K562 (cell line): ENCODE measurements at regions not wholly inside any gene's neighbourhood (a gene's known extent, or its start where the extent isn't known, plus 50 kb on each side); places are given as distances from the start of the nearest gene placed in this dataset.

Source experiments
- ATAC-seq: fragments of 200-7000 bp; cut with Tn5 transposase; 3 replicates; pipeline ENCODE4 v1.9.1; 2020; ENCODE audit warnings: moderate library complexity
- BruUV-seq: library from RNA; stranded (reverse); fragments of 400-500 nt; replicated peaks from 2 replicates; lab custom pipeline; 2021; lab: Mats Ljungman, UMichigan
- CTCF ChIA-PET: fragments of 300-600 bp; formaldehyde crosslinking; extraction: SDS; loops from one replicate; lab custom pipeline; 2021; ENCODE audit warnings: low intra/inter-chr PET ratio; lab: Yijun Ruan, JAX
- POLR2A ChIA-PET: fragments of 300-600, 350-650 bp; sonication (Branson Sonifier 250); formaldehyde crosslinking; extraction: SDS; loops from one replicate; lab custom pipeline; 2021; ENCODE audit warnings: antibody characterized with exemption, inconsistent platforms; lab: Yijun Ruan, JAX
- DNase-seq, 4 experiments: peaks; one replicate each; pipeline versions ENCODE4 v3.0.0 to v3.0.0-alpha.2; 2011 to 2018; ENCODE audit warnings: low spot score in 3 of 4, mixed read lengths in 3 of 4; ENCODE audit errors: extremely low read depth in 1 of 4
- FAIRE-seq: peaks from 2 replicates; lab custom pipeline; 2011; peaks lifted over from hg19 to GRCh38; lab: Jason Lieb, UNC
- H2AFZ ChIP-seq: 2 replicates; pipeline ENCODE4 v1.6.0; 2011; ENCODE audit warnings: low read depth, low read length, control low read depth, inconsistent platforms
- H3K27ac ChIP-seq: fragments of 200-600 bp; 3 replicates; pipeline ENCODE4 v1.8.0; 2011; ENCODE audit warnings: low read depth, mild to moderate bottlenecking, control low read depth, inconsistent platforms, low read length, moderate library complexity, mixed read lengths; ENCODE audit errors: extremely low read depth
- H3K27me3 ChIP-seq, 2 experiments: fragments of 300-600 bp in 1 of 2; 2 replicates in 1 of 2; 3 replicates in 1 of 2; pipeline versions ENCODE4 v1.6.0 to v1.8.0; 2011; ENCODE audit warnings: inconsistent platforms in 2 of 2, low read length in 2 of 2, mild to moderate bottlenecking in 1 of 2, mixed read lengths in 1 of 2, moderate library complexity in 1 of 2; ENCODE audit not compliant: control insufficient read depth in 2 of 2, insufficient read depth in 2 of 2
- H3K36me3 ChIP-seq: fragments of 300-600 bp; 3 replicates; pipeline ENCODE4 v1.8.0; 2011; ENCODE audit warnings: mild to moderate bottlenecking, low read length, inconsistent platforms; ENCODE audit not compliant: control insufficient read depth, insufficient read depth
- H3K4me1 ChIP-seq, 2 experiments: fragments of 200-600 bp in 1 of 2; replicated peaks in 1 of 2; 2 replicates in 1 of 2; 3 replicates in 1 of 2; pipeline versions ENCODE4 v1.5.1 to v1.8.0; 2011; ENCODE audit warnings: inconsistent platforms in 2 of 2, low read length in 2 of 2, mild to moderate bottlenecking in 1 of 2, mixed read lengths in 1 of 2, moderate library complexity in 1 of 2; ENCODE audit not compliant: control insufficient read depth in 2 of 2, insufficient read depth in 2 of 2
- H3K4me2 ChIP-seq: 2 replicates; pipeline ENCODE4 v1.6.1; 2011; ENCODE audit warnings: low read length, control low read depth, inconsistent platforms, mixed read lengths; ENCODE audit not compliant: insufficient read depth
- H3K4me3 ChIP-seq: fragments of 200-600 bp; sonication (generic), shearing (Covaris generic); 2 replicates; pipeline ENCODE4 v1.5.1; 2016; ENCODE audit warnings: control low read depth, inconsistent platforms
- H3K79me2 ChIP-seq: fragments of 200-600 bp; 3 replicates; pipeline ENCODE4 v1.8.0; 2011; ENCODE audit warnings: low read length, inconsistent platforms; ENCODE audit not compliant: control insufficient read depth, insufficient read depth
- H3K9ac ChIP-seq, 2 experiments: 2 replicates each; pipeline versions ENCODE4 v1.6.0 to v1.6.1; 2011; ENCODE audit warnings: low read depth in 2 of 2, low read length in 2 of 2, control low read depth in 1 of 2, inconsistent platforms in 1 of 2, mild to moderate bottlenecking in 1 of 2, mixed read lengths in 1 of 2; ENCODE audit not compliant: insufficient read depth in 1 of 2
- H3K9me1 ChIP-seq: one replicate; pipeline ENCODE4 v1.6.0; 2011; ENCODE audit warnings: inconsistent platforms, mild to moderate bottlenecking, low read length, moderate library complexity; ENCODE audit not compliant: control insufficient read depth, insufficient read depth
- H3K9me3 ChIP-seq: replicated peaks from 2 replicates; pipeline ENCODE4 v1.5.1; 2011; ENCODE audit warnings: low read depth, low read length, inconsistent platforms; ENCODE audit not compliant: control insufficient read depth, insufficient read depth
- H4K20me1 ChIP-seq: replicated peaks from 2 replicates; pipeline ENCODE4 v1.6.1; 2011; ENCODE audit warnings: low read length, inconsistent platforms, mixed read lengths; ENCODE audit not compliant: control insufficient read depth, insufficient read depth
- BRCA1 ChIP-seq, 2 experiments: fragments of 450-650 bp in 1 of 2; sonication (generic) in 1 of 2; formaldehyde crosslinking in 1 of 2; IDR thresholded peaks; 2 replicates each; pipeline versions ENCODE4 v1.5.0 to v1.6.1; 2017 to 2020; ENCODE audit warnings: mild to moderate bottlenecking in 1 of 2, missing genetic modification reagents in 1 of 2
- CBFB ChIP-seq: sonication (generic); formaldehyde crosslinking; IDR thresholded peaks from 2 replicates; pipeline ENCODE4 v1.4.0; 2020; ENCODE audit warnings: mild to moderate bottlenecking, missing genetic modification reagents
- ESRRB ChIP-seq: fragments of 250-450 bp; sonication (Bioruptor Pico); IDR thresholded peaks from 2 replicates; pipeline ENCODE4 v1.5.0; 2020; ENCODE audit warnings: mild to moderate bottlenecking, moderate library complexity, borderline replicate concordance
- FOXO4 ChIP-seq: fragments of 450-650 bp; formaldehyde crosslinking; IDR thresholded peaks from 2 replicates; pipeline ENCODE4 v1.4.0; 2020; ENCODE audit warnings: mild to moderate bottlenecking, moderate library complexity
- HMGN3 ChIP-seq: IDR thresholded peaks from 2 replicates; pipeline ENCODE4 v1.6.1; 2011; ENCODE audit warnings: borderline replicate concordance, low read depth, mild to moderate bottlenecking, mixed read lengths, low read length; ENCODE audit not compliant: insufficient read length; ENCODE audit errors: extremely low read depth
- HNRNPH1 ChIP-seq: fragments of 200-400 bp; formaldehyde crosslinking; optimal IDR thresholded peaks from 2 replicates; pipeline ENCODE3; 2017; ENCODE audit warnings: low read depth, mild to moderate bottlenecking, low read length, moderate library complexity
- PHF8 ChIP-seq: fragments of 200-600 bp; sonication (generic); IDR thresholded peaks from 2 replicates; pipeline ENCODE4 v1.6.1; 2012; ENCODE audit warnings: mixed run types, mild to moderate bottlenecking, inconsistent platforms, low read length, moderate library complexity, borderline replicate concordance
- SMAD2 ChIP-seq: fragments of 150-350 bp; IDR thresholded peaks from 2 replicates; pipeline ENCODE4 v1.6.1; 2014; ENCODE audit warnings: low read depth, mild to moderate bottlenecking, low read length
- SRSF9 ChIP-seq: fragments of 200-400 bp; formaldehyde crosslinking; IDR thresholded peaks from 2 replicates; pipeline ENCODE4 v1.6.1; 2017; ENCODE audit warnings: low read depth, low read length, borderline replicate concordance
- WGBS: fragments of 100-300 bp; shearing (Covaris generic); methylation state at CpG from one replicate; pipeline ENCODE4 v1.1.6; 2016; ENCODE audit warnings: low coverage, mixed read lengths; ENCODE audit not compliant: insufficient coverage; ENCODE audit errors: missing lambda C conversion rate; 5-methylcytosine and 5-hydroxymethylcytosine counted together
- in situ Hi-C: fragments of 300-500 bp; cut with MboI; formaldehyde crosslinking; loops from 4 replicates; pipeline ENCODE4 v1.15.0; 2018; ENCODE audit warnings: inconsistent platforms, mixed read lengths
- intact Hi-C: fragments of 100-400 bp; cut with micrococcal nuclease; formaldehyde crosslinking; loops from 2 replicates; pipeline ENCODE4 v1.14.2; 2022

- FAIRE-seq (no peak), DNase-seq (no peak), ATAC-seq (no peak)
- Histone ChIP-seq H3K27ac (no peak overlapping the region), H3K9ac (no peak overlapping the region), H3K4me1 (peaks cover 0 to 9% of the 10 kb centered on the region in 2 experiments; a peak in 1 of 5 replicates), H3K4me2 (no peak overlapping the region), H3K79me2 (no peaks in the 10 kb centered on the region), H3K9me3 (no peaks in the 10 kb centered on the region), H4K20me1 (no peaks in the 10 kb centered on the region), H2AFZ (no peak overlapping the region; the same call in 1 of the 2 replicates), H3K27me3 (no peaks in the 10 kb centered on the region), H3K4me3 (no peak overlapping the region), H3K36me3 (no peaks in the 10 kb centered on the region), H3K9me1 (no peaks in the 10 kb centered on the region)
- in situ Hi-C loops (no loop called here), intact Hi-C loops (no loop called here)
- CTCF ChIA-PET: no interaction called here
- no peak for TF ChIP-seq HNRNPH1
- TF ChIP-seq SMAD2: no peak
- BruUV-seq: no TSS peak
- 60% methylated on average over 6 of the region's 6 CpGs for WGBS
- POLR2A ChIA-PET: interaction anchor here (0.6 to 1.3 kb wide), 3 partner anchors 7 to 21 kb away, joined by 3 to 5 read pairs (median 3); no protein-coding TSS in a partner anchor
Measured at GRCh38 chr12:27905285-27906126, 67.0 kb downstream of the PTHLH start.

GRCh38 chr12:27902651-27903050 lies 69.9 kb downstream of the PTHLH start:
- no peak for TF ChIP-seq CBFB (CRISPR knock-in tag)
- TF ChIP-seq BRCA1 (IDR thresholded peaks at IDR 0.05): no peak
- no peak for TF ChIP-seq BRCA1 (CRISPR knock-in tag; IDR thresholded peaks at IDR 0.05)
- TF ChIP-seq SRSF9: no peak
- TF ChIP-seq ESRRB (CRISPR knock-in tag): no peak
- no peak for TF ChIP-seq FOXO4
- no peak for TF ChIP-seq HMGN3
- TF ChIP-seq PHF8: no peak
- in situ Hi-C loops (no loop called here), intact Hi-C loops (no loop called here)
- no peak overlapping the region for H3K4me2 ChIP-seq
- H4K20me1 ChIP-seq: no peaks in the 10 kb centered on the region
- BruUV-seq: no TSS peak
- H3K9ac ChIP-seq: no peak overlapping the region
- ChIA-PET CTCF (no interaction called here), POLR2A (no interaction called here)
- no peak for ATAC-seq
- H2AFZ ChIP-seq: no peak overlapping the region
- no peak for FAIRE-seq
- H3K9me3 ChIP-seq: no peaks in the 10 kb centered on the region
- no peaks in the 10 kb centered on the region for H3K27me3 ChIP-seq
- no peak for DNase-seq
- H3K79me2 ChIP-seq: no peaks in the 10 kb centered on the region
- H3K9me1 ChIP-seq: no peaks in the 10 kb centered on the region
- H3K36me3 ChIP-seq: no peaks in the 10 kb centered on the region
- no peak overlapping the region for H3K27ac ChIP-seq
- WGBS: 71% methylated on average over 3 of the region's 3 CpGs
- H3K4me3 ChIP-seq: no peak overlapping the region
- peaks cover 0 to 9% of the 10 kb centered on the region in 2 experiments; a peak in 1 of 5 replicates for H3K4me1 ChIP-seq
